AG04450 (cell line): ENCODE measurements at regions not wholly inside any gene's neighbourhood (a gene's known extent, or its start where the extent isn't known, plus 50 kb on each side); places are given as distances from the start of the nearest gene placed in this dataset.

Experiments used
- CTCF ChIA-PET: fragments of 300-600, 350-600 bp; formaldehyde crosslinking; extraction: SDS; loops from one replicate; lab custom pipeline; 2022; ENCODE audit warnings: antibody characterized with exemption, inconsistent platforms; lab: Charles Lee
- POLR2A ChIA-PET: fragments of 350-600 bp; formaldehyde crosslinking; extraction: SDS; loops from one replicate; lab custom pipeline; 2021; ENCODE audit warnings: antibody characterized with exemption, inconsistent platforms; lab: Yijun Ruan, JAX
- DNase-seq: peaks from one replicate; pipeline ENCODE4 v3.0.0-alpha.2; 2011; ENCODE audit warnings: low read depth, low spot score
- H3K27ac ChIP-seq: one replicate; pipeline ENCODE4 v1.5.1; 2012; ENCODE audit warnings: low read depth, low read length, control low read depth
- H3K27me3 ChIP-seq: one replicate; pipeline ENCODE4 v1.6.0; 2012; ENCODE audit warnings: low read length; ENCODE audit not compliant: control insufficient read depth, insufficient read depth
- H3K4me3 ChIP-seq: 2 replicates; pipeline ENCODE4 v1.5.1; 2011; ENCODE audit warnings: mild to moderate bottlenecking, low read depth, low read length, control low read depth
- H3K9me3 ChIP-seq: 2 replicates; pipeline ENCODE4 v1.5.1; 2012; ENCODE audit warnings: low read length; ENCODE audit not compliant: control insufficient read depth, insufficient read depth
- TF ChIP-seq, protein P1 (sequence below): IDR thresholded peaks from 2 replicates; pipeline ENCODE4 v1.5.1; 2011; ENCODE audit warnings: low read depth, low read length, control low read depth, inconsistent platforms

DNA sequence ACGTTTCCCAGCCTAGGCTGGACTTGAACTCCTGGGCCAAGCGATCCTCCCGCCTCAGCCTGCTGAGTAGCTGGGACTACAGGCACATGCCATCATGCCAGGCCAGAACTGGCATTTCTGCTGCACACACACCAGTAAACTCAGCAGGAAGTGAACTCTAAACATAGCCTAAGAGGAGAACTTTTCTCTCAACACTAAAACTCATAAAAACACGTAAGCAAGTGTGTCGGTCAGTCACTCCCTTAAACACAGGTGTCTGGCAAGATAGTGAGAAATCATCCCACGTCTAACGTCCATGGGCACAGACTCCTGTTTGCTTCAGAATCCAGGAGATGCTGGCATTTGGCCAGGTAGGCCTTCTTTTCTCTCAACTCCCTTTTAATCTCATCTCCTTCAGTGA is 104.8 kb downstream of the RPL27A start:
- POLR2A ChIA-PET: interaction anchor here (1.0 kb wide), 1 partner anchor 10 kb away, joined by 5 read pairs; no protein-coding TSS in a partner anchor
- H3K27ac ChIP-seq: no peak overlapping the region
- no peak overlapping the region for H3K4me3 ChIP-seq
- TF ChIP-seq, protein P1, sequence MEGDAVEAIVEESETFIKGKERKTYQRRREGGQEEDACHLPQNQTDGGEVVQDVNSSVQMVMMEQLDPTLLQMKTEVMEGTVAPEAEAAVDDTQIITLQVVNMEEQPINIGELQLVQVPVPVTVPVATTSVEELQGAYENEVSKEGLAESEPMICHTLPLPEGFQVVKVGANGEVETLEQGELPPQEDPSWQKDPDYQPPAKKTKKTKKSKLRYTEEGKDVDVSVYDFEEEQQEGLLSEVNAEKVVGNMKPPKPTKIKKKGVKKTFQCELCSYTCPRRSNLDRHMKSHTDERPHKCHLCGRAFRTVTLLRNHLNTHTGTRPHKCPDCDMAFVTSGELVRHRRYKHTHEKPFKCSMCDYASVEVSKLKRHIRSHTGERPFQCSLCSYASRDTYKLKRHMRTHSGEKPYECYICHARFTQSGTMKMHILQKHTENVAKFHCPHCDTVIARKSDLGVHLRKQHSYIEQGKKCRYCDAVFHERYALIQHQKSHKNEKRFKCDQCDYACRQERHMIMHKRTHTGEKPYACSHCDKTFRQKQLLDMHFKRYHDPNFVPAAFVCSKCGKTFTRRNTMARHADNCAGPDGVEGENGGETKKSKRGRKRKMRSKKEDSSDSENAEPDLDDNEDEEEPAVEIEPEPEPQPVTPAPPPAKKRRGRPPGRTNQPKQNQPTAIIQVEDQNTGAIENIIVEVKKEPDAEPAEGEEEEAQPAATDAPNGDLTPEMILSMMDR: no peak
- H3K9me3 ChIP-seq: no peaks in the 10 kb centered on the region
- no peaks in the 10 kb centered on the region for H3K27me3 ChIP-seq
- no peak for DNase-seq
- CTCF ChIA-PET: interaction anchor here (0.6 to 3.4 kb wide), 8 partner anchors 10 to 128 kb away, joined by 3 to 16 read pairs (median 4); no protein-coding TSS in a partner anchor

DNA sequence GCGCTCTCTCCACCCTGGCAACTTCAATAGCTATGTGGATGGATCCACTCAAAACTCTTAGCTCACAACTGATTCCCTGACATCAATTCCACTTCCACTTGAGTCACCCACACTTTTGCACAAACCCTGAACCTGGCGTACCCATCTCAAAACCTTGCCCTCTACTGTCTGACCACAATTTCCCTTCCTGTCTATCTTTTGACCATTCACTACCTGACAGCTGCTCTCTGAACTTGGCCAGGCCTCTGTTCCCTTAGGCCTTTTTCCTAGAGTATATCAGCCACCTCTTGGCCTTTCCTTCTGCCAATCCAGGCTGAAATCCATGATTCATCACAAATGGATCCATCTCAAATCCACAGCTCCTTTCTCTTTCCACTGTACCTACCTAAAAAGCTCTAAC is 106.0 kb downstream of the RPL27A start:
- Histone ChIP-seq H3K27me3 (no peaks in the 10 kb centered on the region), H3K27ac (no peak overlapping the region), H3K4me3 (no peak overlapping the region), H3K9me3 (no peaks in the 10 kb centered on the region)
- TF ChIP-seq, protein P1: no peak
- CTCF ChIA-PET: interaction anchor here (1.1 to 3.4 kb wide), 2 partner anchors 11 to 22 kb away, joined by 3 to 16 read pairs; a partner anchor contains a TSS
- no peak for DNase-seq
- POLR2A ChIA-PET: no interaction called here

DNA sequence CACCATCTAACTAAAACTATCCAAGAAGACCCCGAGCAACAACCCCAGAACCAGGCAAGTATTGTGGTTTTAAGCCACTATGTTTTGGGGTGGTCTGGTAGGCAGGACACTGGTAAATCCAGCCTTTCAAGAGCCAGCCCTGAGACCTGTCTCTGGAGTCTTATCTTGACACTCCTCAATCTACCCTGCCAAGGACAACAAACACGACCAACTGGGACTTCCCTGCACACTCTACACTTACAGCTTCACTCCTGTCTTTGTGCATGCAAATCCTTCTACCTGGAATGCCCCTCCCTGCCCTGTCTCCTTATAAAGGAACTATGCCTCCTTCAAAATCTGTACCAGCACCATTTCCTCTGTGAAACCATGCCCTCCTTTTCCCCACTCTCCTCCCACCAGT is 107.3 kb downstream of the RPL27A start:
- H3K27me3 ChIP-seq: no peaks in the 10 kb centered on the region
- no peak overlapping the region for H3K4me3 ChIP-seq
- CTCF ChIA-PET: interaction anchor here (3.4 kb wide), 1 partner anchor 13 kb away, joined by 16 read pairs; no protein-coding TSS in a partner anchor
- POLR2A ChIA-PET: no interaction called here
- no peak for DNase-seq
- H3K9me3 ChIP-seq: no peaks in the 10 kb centered on the region
- TF ChIP-seq, protein P1: no peak
- H3K27ac ChIP-seq: no peak overlapping the region

DNA sequence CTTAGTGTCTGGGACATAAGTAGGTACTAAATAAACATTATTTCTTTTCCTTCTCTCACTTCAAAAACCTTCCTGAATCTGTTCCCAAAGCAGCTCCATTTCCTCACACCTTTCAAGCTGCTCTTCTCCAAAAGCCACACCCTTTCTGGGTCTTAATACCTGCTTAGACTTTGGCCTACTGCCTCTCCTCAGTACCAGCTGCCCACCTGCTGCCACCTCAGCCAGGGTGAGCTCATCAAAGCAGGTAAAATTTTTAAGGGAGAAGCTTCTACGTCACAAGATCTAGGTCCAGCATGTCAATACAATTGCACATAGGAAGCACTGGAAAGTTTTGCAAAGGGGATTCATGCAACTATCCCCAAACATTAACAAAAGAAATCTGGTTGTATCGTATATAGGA is 108.4 kb downstream of the RPL27A start:
- Histone ChIP-seq H3K4me3 (no peak overlapping the region), H3K27me3 (no peaks in the 10 kb centered on the region), H3K27ac (no peak overlapping the region), H3K9me3 (no peaks in the 10 kb centered on the region)
- no peak for DNase-seq
- TF ChIP-seq, protein P1: no peak
- POLR2A ChIA-PET: no interaction called here
- CTCF ChIA-PET: interaction anchor here (0.6 kb wide), 2 partner anchors 23 to 526 kb away, joined by 3 read pairs; no protein-coding TSS in a partner anchor

DNA sequence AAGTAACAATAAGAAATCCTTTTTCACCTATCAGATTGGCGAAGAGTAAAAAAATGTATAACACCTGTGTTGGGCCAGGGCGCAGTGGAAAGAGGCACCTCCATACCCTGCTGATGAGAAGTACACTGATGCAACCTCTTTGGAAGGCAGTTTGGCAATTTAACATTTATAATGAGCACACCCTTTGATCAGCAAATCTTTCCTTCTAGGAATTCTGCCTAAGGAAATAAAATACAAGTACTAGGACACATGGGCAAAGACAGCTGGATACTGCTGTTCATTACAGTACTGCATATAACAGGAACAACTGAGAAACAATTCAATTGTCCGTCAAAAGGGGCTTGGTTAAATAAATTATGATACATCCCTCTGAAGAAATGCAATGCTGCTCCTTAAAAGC is 110.1 kb downstream of the RPL27A start:
- POLR2A ChIA-PET: no interaction called here
- TF ChIP-seq, protein P1: no peak
- Histone ChIP-seq H3K4me3 (no peak overlapping the region), H3K27ac (no peak overlapping the region), H3K27me3 (no peaks in the 10 kb centered on the region), H3K9me3 (no peaks in the 10 kb centered on the region)
- no peak for DNase-seq
- CTCF ChIA-PET: no interaction called here
